Hypothalamus (tissue), 51 donors: ENCODE measurements at regions not wholly inside any gene's neighbourhood (a gene's known extent, or its start where the extent isn't known, plus 50 kb on each side); places are given as distances from the start of the nearest gene placed in this dataset.
"Not testable (repeated sequence)": the region's sequence is repeated elsewhere in the genome, so short reads cannot be mapped to it uniquely, and the experiment has no call there.

ENCODE experiments used
- DNase-seq, 51 donors: peaks; one replicate each; lab custom pipeline; 2025; lab: John Stamatoyannopoulos, UW

GRCh38 chr12:65673156-65673690 is 151.1 kb upstream of the HMGA2 start:
- no peak for DNase-seq

- DNase-seq, result no peak
These were observed 150.6 kb upstream of the HMGA2 start for GRCh38 chr12:65673732-65674131.

- no peak for DNase-seq
These were observed 149.1 kb upstream of the HMGA2 start for GRCh38 chr12:65675141-65675621.

GRCh38 chr12:65678172-65678571 is 146.1 kb upstream of the HMGA2 start:
- not testable (repeated sequence) for DNase-seq

GRCh38 chr12:65681226-65681625 is 143.1 kb upstream of the HMGA2 start:
- DNase-seq, result no peak

- DNase-seq, result no peak
These were observed 142.2 kb upstream of the HMGA2 start for GRCh38 chr12:65682112-65682511.

GRCh38 chr12:65684906-65685305 is 139.4 kb upstream of the HMGA2 start:
- no peak for DNase-seq

- no peak for DNase-seq
These were observed 138.8 kb upstream of the HMGA2 start for GRCh38 chr12:65685514-65685913.

GRCh38 chr12:65689508-65689907 is 134.8 kb upstream of the HMGA2 start:
- no peak for DNase-seq

GRCh38 chr12:65690477-65690876 is 133.8 kb upstream of the HMGA2 start:
- no peak for DNase-seq

GRCh38 chr12:65694130-65694529 is 130.2 kb upstream of the HMGA2 start:
- no peak for DNase-seq

GRCh38 chr12:65695113-65695865 is 129.0 kb upstream of the HMGA2 start:
- DNase-seq, result peak in 10 of 51 donors; percentile 0 to 37 (median 4)

- DNase-seq, result no peak
These were observed 128.1 kb upstream of the HMGA2 start for GRCh38 chr12:65696227-65696626.

GRCh38 chr12:65699251-65699650 is 125.0 kb upstream of the HMGA2 start:
- no peak for DNase-seq

- DNase-seq, result no peak
These were observed 121.1 kb upstream of the HMGA2 start for GRCh38 chr12:65703176-65703575.

GRCh38 chr12:65705380-65705876 is 118.9 kb upstream of the HMGA2 start:
- no peak for DNase-seq

- DNase-seq, result no peak
These were observed 117.2 kb upstream of the HMGA2 start for GRCh38 chr12:65707051-65707450.

GRCh38 chr12:65712260-65713004 is 111.9 kb upstream of the HMGA2 start:
- no peak for DNase-seq

GRCh38 chr12:65715961-65716360 is 108.3 kb upstream of the HMGA2 start:
- DNase-seq, result no peak

- DNase-seq, result no peak
These were observed 103.8 kb upstream of the HMGA2 start for GRCh38 chr12:65720136-65721130.
